ENCODE measurements at regions not wholly inside any gene's neighbourhood (a gene's known extent, or its start where the extent isn't known, plus 50 kb on each side); places are given as distances from the start of the nearest gene placed in this dataset.

DNA sequence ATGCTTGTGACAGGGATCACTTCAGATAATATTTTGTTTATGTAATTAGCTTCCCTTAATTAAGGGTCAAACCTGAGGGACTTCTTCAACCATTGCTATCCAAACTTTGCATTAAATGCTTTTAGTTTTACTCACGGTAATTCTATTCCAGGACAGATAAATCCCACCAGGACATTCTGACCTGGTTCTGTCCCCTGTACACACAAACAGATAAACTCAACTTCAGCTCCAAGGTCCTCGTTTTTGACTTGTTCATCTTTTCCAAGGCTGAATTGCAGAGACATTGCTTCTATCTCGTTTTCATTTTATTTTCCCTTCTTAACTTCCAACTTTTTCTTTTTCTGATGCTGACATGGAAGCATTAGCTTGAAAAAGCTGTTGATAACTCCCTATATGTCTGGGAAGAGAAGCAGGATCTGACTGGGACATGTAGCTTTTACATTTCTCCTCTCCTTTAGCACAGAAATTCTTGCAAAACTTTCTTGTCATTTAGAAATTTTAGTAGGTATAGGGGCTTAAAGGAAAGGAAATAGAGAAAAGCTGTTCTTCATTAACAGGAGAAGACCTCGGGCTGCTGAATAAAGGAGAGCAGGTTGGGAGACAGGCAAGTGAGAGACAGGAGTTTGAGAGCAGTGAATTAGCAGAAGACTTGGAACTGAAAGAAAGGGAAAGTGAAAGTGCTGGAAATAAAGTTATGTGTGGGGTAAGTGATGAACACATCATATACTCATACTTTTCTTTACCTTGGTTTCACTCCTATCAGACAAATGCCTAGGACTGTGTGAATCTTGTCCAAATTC is 231.7 kb upstream of the B3GALT2 start:
- TF ChIP-seq, protein P1, sequence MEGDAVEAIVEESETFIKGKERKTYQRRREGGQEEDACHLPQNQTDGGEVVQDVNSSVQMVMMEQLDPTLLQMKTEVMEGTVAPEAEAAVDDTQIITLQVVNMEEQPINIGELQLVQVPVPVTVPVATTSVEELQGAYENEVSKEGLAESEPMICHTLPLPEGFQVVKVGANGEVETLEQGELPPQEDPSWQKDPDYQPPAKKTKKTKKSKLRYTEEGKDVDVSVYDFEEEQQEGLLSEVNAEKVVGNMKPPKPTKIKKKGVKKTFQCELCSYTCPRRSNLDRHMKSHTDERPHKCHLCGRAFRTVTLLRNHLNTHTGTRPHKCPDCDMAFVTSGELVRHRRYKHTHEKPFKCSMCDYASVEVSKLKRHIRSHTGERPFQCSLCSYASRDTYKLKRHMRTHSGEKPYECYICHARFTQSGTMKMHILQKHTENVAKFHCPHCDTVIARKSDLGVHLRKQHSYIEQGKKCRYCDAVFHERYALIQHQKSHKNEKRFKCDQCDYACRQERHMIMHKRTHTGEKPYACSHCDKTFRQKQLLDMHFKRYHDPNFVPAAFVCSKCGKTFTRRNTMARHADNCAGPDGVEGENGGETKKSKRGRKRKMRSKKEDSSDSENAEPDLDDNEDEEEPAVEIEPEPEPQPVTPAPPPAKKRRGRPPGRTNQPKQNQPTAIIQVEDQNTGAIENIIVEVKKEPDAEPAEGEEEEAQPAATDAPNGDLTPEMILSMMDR (conservative IDR thresholded peaks at IDR 0.05; ENCODE audit: low read length), result no peak
- no peak for TF ChIP-seq EZH2phosphoT487 (IDR thresholded peaks at IDR 0.05; ENCODE audit: borderline replicate concordance)
- Histone ChIP-seq H3K9ac (ENCODE audit: low read depth, low read length, poor library complexity, severe bottlenecking) (peak overlapping the region; percentile 54), H3K4me1 (ENCODE audit: insufficient read depth, low read length, poor library complexity, severe bottlenecking) (peaks cover 12% of the 10 kb centered on the region), H3F3A (ENCODE audit: low read depth) (no peaks in the 10 kb centered on the region), H3K27me3 (ENCODE audit: insufficient read depth, low read length, poor library complexity, severe bottlenecking) (no peaks in the 10 kb centered on the region), H3K4me2 (ENCODE audit: low read depth, low read length, poor library complexity, severe bottlenecking) (peak overlapping the region; percentile 74), H2AFZ (ENCODE audit: low read length) (peak overlapping the region; percentile 89), H3K4me3 (ENCODE audit: low read length, poor library complexity, severe bottlenecking) (peak overlapping the region; percentile 65), H4K20me1 (ENCODE audit: insufficient read depth, low read length, poor library complexity, severe bottlenecking) (no peaks in the 10 kb centered on the region), H3K36me3 (ENCODE audit: insufficient read depth, low read length) (no peaks in the 10 kb centered on the region), H3K9me3 (ENCODE audit: insufficient read depth, low read depth, low read length) (no peaks in the 10 kb centered on the region), H3K79me2 (ENCODE audit: insufficient read depth, low read length) (no peaks in the 10 kb centered on the region), H3K9me2 (replicated peaks; ENCODE audit: low read depth, low read length) (no peaks in the 10 kb centered on the region)

DNA sequence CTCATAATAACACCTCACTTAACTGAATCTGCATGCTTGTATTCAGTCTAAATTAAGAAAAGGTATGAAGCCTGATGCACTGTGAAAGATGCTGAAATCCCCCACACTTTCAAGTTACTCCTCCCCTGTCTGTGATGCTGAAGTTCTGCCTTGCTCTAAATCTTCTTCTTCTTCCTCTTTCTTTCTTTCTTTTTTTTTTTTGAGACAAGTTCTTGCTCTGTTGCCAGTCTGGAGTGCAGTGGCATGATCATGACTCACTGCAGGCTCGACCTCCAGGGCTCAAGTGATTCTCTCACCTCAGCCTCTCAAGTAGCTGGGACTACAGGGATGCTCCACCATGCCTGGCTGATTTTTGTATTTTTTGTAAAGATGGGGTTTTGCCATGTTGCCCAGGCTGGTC is 231.0 kb upstream of the B3GALT2 start:
- Histone ChIP-seq H3K9ac (ENCODE audit: low read depth, low read length, poor library complexity, severe bottlenecking) (no peak overlapping the region), H3K36me3 (ENCODE audit: insufficient read depth, low read length) (no peaks in the 10 kb centered on the region), H3K9me3 (ENCODE audit: insufficient read depth, low read depth, low read length) (no peaks in the 10 kb centered on the region), H4K20me1 (ENCODE audit: insufficient read depth, low read length, poor library complexity, severe bottlenecking) (no peaks in the 10 kb centered on the region), H3F3A (ENCODE audit: low read depth) (no peaks in the 10 kb centered on the region), H3K4me3 (ENCODE audit: low read length, poor library complexity, severe bottlenecking) (no peak overlapping the region), H3K4me1 (ENCODE audit: insufficient read depth, low read length, poor library complexity, severe bottlenecking) (peaks cover 12% of the 10 kb centered on the region), H3K9me2 (replicated peaks; ENCODE audit: low read depth, low read length) (no peaks in the 10 kb centered on the region), H2AFZ (ENCODE audit: low read length) (peak overlapping the region; percentile 89), H3K79me2 (ENCODE audit: insufficient read depth, low read length) (no peaks in the 10 kb centered on the region), H3K27me3 (ENCODE audit: insufficient read depth, low read length, poor library complexity, severe bottlenecking) (no peaks in the 10 kb centered on the region), H3K4me2 (ENCODE audit: low read depth, low read length, poor library complexity, severe bottlenecking) (peak overlapping the region; percentile 74)
- TF ChIP-seq, protein P1 (conservative IDR thresholded peaks at IDR 0.05; ENCODE audit: low read length), result no peak
- no peak for TF ChIP-seq EZH2phosphoT487 (IDR thresholded peaks at IDR 0.05; ENCODE audit: borderline replicate concordance)

DNA sequence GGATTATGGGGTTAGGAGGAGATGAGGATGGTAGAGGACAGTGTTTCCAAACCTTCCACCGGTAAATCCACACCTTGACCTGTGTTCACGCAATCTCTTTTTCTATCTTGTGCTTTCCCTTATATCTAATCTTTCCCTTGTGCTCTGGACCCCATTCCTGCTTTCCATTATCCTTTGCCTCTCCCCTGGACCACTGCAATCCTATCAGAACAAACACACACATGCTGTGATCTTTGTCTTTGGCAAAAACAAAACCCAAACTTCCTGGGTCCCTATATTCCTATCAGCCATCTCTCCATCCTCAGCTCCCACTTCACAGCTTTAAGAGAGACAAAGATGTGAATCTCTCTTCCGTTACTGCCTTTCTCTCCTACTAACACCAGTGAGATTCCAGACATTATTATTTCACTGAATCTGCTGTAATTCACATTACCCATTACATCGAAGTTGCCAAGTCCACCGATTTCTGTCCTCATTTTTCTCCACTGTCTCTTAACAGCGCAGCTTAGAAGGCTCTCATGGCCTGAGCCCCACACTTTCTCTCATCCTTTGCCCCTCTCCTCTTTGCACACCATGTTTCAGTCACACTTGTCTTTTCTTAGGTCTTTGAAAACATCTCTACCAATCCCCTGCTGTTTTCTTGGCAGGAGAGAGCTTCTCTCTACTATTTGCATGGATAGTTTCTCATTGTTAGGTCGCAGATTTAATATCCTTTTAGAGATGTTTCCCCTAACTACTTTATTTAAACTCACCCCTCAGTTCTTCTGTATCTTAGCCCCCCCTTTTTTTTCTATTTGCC is 230.0 kb upstream of the B3GALT2 start:
- H4K20me1 ChIP-seq (ENCODE audit: insufficient read depth, low read length, poor library complexity, severe bottlenecking), result no peaks in the 10 kb centered on the region
- H3F3A ChIP-seq (ENCODE audit: low read depth), result no peaks in the 10 kb centered on the region
- no peaks in the 10 kb centered on the region for H3K79me2 ChIP-seq (ENCODE audit: insufficient read depth, low read length)
- no peaks in the 10 kb centered on the region for H3K9me2 ChIP-seq (replicated peaks; ENCODE audit: low read depth, low read length)
- H2AFZ ChIP-seq (ENCODE audit: low read length), result no peak overlapping the region
- H3K4me1 ChIP-seq (ENCODE audit: insufficient read depth, low read length, poor library complexity, severe bottlenecking), result peaks cover 12% of the 10 kb centered on the region
- no peaks in the 10 kb centered on the region for H3K36me3 ChIP-seq (ENCODE audit: insufficient read depth, low read length)
- no peaks in the 10 kb centered on the region for H3K9me3 ChIP-seq (ENCODE audit: insufficient read depth, low read depth, low read length)
- no peak overlapping the region for H3K9ac ChIP-seq (ENCODE audit: low read depth, low read length, poor library complexity, severe bottlenecking)
- no peak overlapping the region for H3K4me2 ChIP-seq (ENCODE audit: low read depth, low read length, poor library complexity, severe bottlenecking)
- H3K4me3 ChIP-seq (ENCODE audit: low read length, poor library complexity, severe bottlenecking), result no peak overlapping the region
- TF ChIP-seq EZH2phosphoT487 (IDR thresholded peaks at IDR 0.05; ENCODE audit: borderline replicate concordance), result no peak
- TF ChIP-seq, protein P1 (conservative IDR thresholded peaks at IDR 0.05; ENCODE audit: low read length), result no peak
- H3K27me3 ChIP-seq (ENCODE audit: insufficient read depth, low read length, poor library complexity, severe bottlenecking), result no peaks in the 10 kb centered on the region

Data from Loucy (cell line).